Karpas-422 (cell line): ENCODE measurements at regions not wholly inside any gene's neighbourhood (a gene's known extent, or its start where the extent isn't known, plus 50 kb on each side); places are given as distances from the start of the nearest gene placed in this dataset.
"Not testable (repeated sequence)": the region's sequence is repeated elsewhere in the genome, so short reads cannot be mapped to it uniquely, and the experiment has no call there.

Source experiments
- DNase-seq: peaks from one replicate; pipeline ENCODE4 v3.0.0-alpha.2; 2015
- H2AFZ ChIP-seq: fragments of 200-600 bp; sonication (generic); 2 replicates; pipeline ENCODE4 v1.6.1; 2014; ENCODE audit warnings: antibody characterized with exemption, low read length, mixed read lengths
- H3K27ac ChIP-seq: fragments of 200-600 bp; sonication (generic); 2 replicates; pipeline ENCODE4 v1.5.1; 2014; ENCODE audit warnings: mild to moderate bottlenecking, low read length, moderate library complexity
- H3K27me3 ChIP-seq: fragments of 200-600 bp; sonication (generic); 2 replicates; pipeline ENCODE4 v1.6.1; 2014; ENCODE audit warnings: low read length, mixed read lengths
- H3K36me3 ChIP-seq: fragments of 200-600 bp; sonication (generic); 2 replicates; pipeline ENCODE4 v1.6.1; 2014; ENCODE audit warnings: low read length, mixed read lengths; ENCODE audit not compliant: insufficient read depth
- H3K4me1 ChIP-seq: fragments of 200-600 bp; sonication (generic); 2 replicates; pipeline ENCODE4 v1.6.1; 2014; ENCODE audit warnings: mild to moderate bottlenecking, low read length, mixed read lengths
- H3K4me2 ChIP-seq: fragments of 200-600 bp; sonication (generic); 2 replicates; pipeline ENCODE4 v1.6.1; 2014; ENCODE audit warnings: low read length, low read depth, mild to moderate bottlenecking; ENCODE audit not compliant: poor library complexity, severe bottlenecking
- H3K4me3 ChIP-seq: fragments of 200-600 bp; sonication (generic); 2 replicates; pipeline ENCODE4 v1.5.1; 2014; ENCODE audit warnings: mild to moderate bottlenecking, antibody characterized with exemption, low read length, mixed read lengths
- H3K79me2 ChIP-seq: fragments of 200-600 bp; sonication (generic); 2 replicates; pipeline ENCODE4 v1.6.1; 2014; ENCODE audit warnings: mild to moderate bottlenecking, low read length, mixed read lengths
- H3K9ac ChIP-seq: fragments of 200-600 bp; sonication (generic); 2 replicates; pipeline ENCODE4 v1.6.0; 2014; ENCODE audit warnings: low read length
- H3K9me2 ChIP-seq: fragments of 200-600 bp; sonication (generic), shearing (Covaris generic); replicated peaks from 2 replicates; pipeline ENCODE4 v1.6.0; 2014; ENCODE audit warnings: mild to moderate bottlenecking, low read length, moderate library complexity; ENCODE audit not compliant: insufficient read depth
- H3K9me3 ChIP-seq: fragments of 300-700, 200-600 bp; sonication (generic); 2 replicates; pipeline ENCODE4 v1.6.1; 2014; ENCODE audit warnings: low read length, mixed read lengths
- H4K20me1 ChIP-seq: fragments of 200-600 bp; sonication (generic); 2 replicates; pipeline ENCODE4 v1.6.1; 2014; ENCODE audit warnings: mild to moderate bottlenecking, antibody characterized with exemption, low read length, low read depth; ENCODE audit not compliant: insufficient read depth

GRCh38 chr2:145751155-145751554, 1231.2 kb upstream of the ZEB2 start:
- peak overlapping the region; percentile 78; the same call in 1 of the 2 replicates for H2AFZ ChIP-seq
- no peak for DNase-seq

GRCh38 chr2:145750612-145751011, 1230.7 kb upstream of the ZEB2 start:
- Histone ChIP-seq H3K27me3 (no peaks in the 10 kb centered on the region), H3K9me2 (no peaks in the 10 kb centered on the region), H2AFZ (no peak overlapping the region), H3K27ac (peak overlapping the region; percentile 92), H3K9me3 (no peaks in the 10 kb centered on the region), H3K4me3 (peak overlapping the region; percentile 37), H3K79me2 (no peaks in the 10 kb centered on the region), H3K36me3 (no peaks in the 10 kb centered on the region), H3K9ac (peak overlapping the region; percentile 52), H4K20me1 (no peaks in the 10 kb centered on the region), H3K4me2 (peak overlapping the region; percentile 70), H3K4me1 (peaks cover 56% of the 10 kb centered on the region)
- peak; percentile 74 for DNase-seq

More at GRCh38 chr2:145751155-145751554, 1231.2 kb upstream of the ZEB2 start:
- Histone ChIP-seq H3K36me3 (no peaks in the 10 kb centered on the region), H4K20me1 (no peaks in the 10 kb centered on the region), H3K9me2 (no peaks in the 10 kb centered on the region), H3K9ac (peak overlapping the region; percentile 52), H3K4me2 (peak overlapping the region; percentile 70), H3K27me3 (no peaks in the 10 kb centered on the region), H3K4me1 (peaks cover 56% of the 10 kb centered on the region), H3K4me3 (peak overlapping the region; percentile 37), H3K9me3 (no peaks in the 10 kb centered on the region), H3K27ac (peak overlapping the region; percentile 92), H3K79me2 (no peaks in the 10 kb centered on the region)

DNA sequence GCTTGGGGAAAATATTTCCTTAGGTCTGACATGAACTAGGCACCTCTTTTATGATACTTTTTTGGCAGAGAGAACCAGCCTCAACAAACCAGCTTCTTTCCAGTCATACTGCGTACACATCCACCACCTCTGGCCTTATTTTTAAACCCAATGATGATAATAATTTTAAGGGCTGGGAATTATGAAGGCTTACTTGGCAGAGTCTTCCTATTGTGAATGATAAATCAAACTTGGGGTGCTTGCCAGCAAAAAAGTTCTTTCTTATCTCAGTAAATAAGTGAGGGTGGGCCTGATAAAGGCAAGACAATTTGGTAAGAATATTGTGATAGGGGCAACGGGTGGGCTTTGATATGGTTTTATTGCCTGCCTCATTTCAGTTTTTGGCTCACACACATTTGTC, 1230.2 kb upstream of the ZEB2 start:
- Histone ChIP-seq H3K9me2 (no peaks in the 10 kb centered on the region), H2AFZ (peak overlapping the region; percentile 16; the same call in 1 of the 2 replicates), H3K4me1 (peaks cover 56% of the 10 kb centered on the region), H3K4me3 (peak overlapping the region; percentile 37; the same call in 1 of the 2 replicates), H3K9ac (peak overlapping the region; percentile 47), H3K9me3 (no peaks in the 10 kb centered on the region), H3K36me3 (no peaks in the 10 kb centered on the region), H3K27me3 (no peaks in the 10 kb centered on the region), H3K4me2 (peak overlapping the region; percentile 70), H4K20me1 (no peaks in the 10 kb centered on the region), H3K79me2 (no peaks in the 10 kb centered on the region), H3K27ac (peak overlapping the region; percentile 92)
- peak; percentile 46 for DNase-seq

DNA sequence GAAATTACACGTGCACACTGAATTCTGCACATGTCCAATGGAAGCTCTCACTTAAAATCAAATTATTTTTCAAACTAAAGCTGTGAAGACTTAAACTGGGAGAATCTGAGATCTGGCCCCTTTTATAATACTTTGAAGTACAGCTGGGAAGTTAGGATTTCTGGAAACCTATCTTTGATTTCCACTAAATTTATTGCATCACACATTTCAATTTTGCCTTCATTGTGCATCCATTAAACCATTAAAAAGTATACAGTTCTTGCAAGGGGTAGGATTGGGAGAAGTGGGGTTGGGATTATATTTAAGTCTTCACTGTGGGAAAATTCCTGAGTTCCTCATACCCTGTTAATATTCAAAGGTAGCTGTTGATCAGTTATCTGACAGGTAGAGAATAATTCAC, 1229.6 kb upstream of the ZEB2 start:
- peaks cover 62% of the 10 kb centered on the region for H3K4me1 ChIP-seq
- H3K9me2 ChIP-seq, result no peaks in the 10 kb centered on the region
- no peaks in the 10 kb centered on the region for H3K9me3 ChIP-seq
- H3K36me3 ChIP-seq, result no peaks in the 10 kb centered on the region
- peak overlapping the region; percentile 16; the same call in 1 of the 2 replicates for H2AFZ ChIP-seq
- peak overlapping the region; percentile 47; the same call in 1 of the 2 replicates for H3K9ac ChIP-seq
- 0 out of 2 replicates have a peak overlapping the region, but pooled peaks have one; percentile 37 for H3K4me3 ChIP-seq
- H4K20me1 ChIP-seq, result no peaks in the 10 kb centered on the region
- no peaks in the 10 kb centered on the region for H3K27me3 ChIP-seq
- H3K79me2 ChIP-seq, result no peaks in the 10 kb centered on the region
- H3K27ac ChIP-seq, result peak overlapping the region; percentile 92
- peak overlapping the region; percentile 70 for H3K4me2 ChIP-seq
- no peak for DNase-seq

- peak overlapping the region; percentile 28; the same call in 1 of the 2 replicates for H2AFZ ChIP-seq
- H3K4me3 ChIP-seq, result no peak overlapping the region
- no peaks in the 10 kb centered on the region for H4K20me1 ChIP-seq
- no peak for DNase-seq
- H3K36me3 ChIP-seq, result no peaks in the 10 kb centered on the region
- no peaks in the 10 kb centered on the region for H3K9me2 ChIP-seq
- peaks cover 62% of the 10 kb centered on the region for H3K4me1 ChIP-seq
- H3K4me2 ChIP-seq, result peak overlapping the region; percentile 70
- no peaks in the 10 kb centered on the region for H3K27me3 ChIP-seq
- H3K79me2 ChIP-seq, result no peaks in the 10 kb centered on the region
- no peak overlapping the region for H3K9ac ChIP-seq
- peak overlapping the region; percentile 92 for H3K27ac ChIP-seq
- H3K9me3 ChIP-seq, result no peaks in the 10 kb centered on the region
These were observed 1229.0 kb upstream of the ZEB2 start for GRCh38 chr2:145748927-145749326.

GRCh38 chr2:145747715-145748114, 1227.8 kb upstream of the ZEB2 start:
- no peak overlapping the region for H3K9ac ChIP-seq
- H3K27ac ChIP-seq, result no peak overlapping the region
- peaks cover 62% of the 10 kb centered on the region for H3K4me1 ChIP-seq
- no peaks in the 10 kb centered on the region for H3K36me3 ChIP-seq
- H3K4me2 ChIP-seq, result no peak overlapping the region
- no peak overlapping the region for H2AFZ ChIP-seq
- DNase-seq, result no peak
- H3K9me2 ChIP-seq, result no peaks in the 10 kb centered on the region
- no peaks in the 10 kb centered on the region for H3K79me2 ChIP-seq
- H4K20me1 ChIP-seq, result no peaks in the 10 kb centered on the region
- H3K4me3 ChIP-seq, result no peak overlapping the region
- no peaks in the 10 kb centered on the region for H3K27me3 ChIP-seq
- H3K9me3 ChIP-seq, result no peaks in the 10 kb centered on the region

GRCh38 chr2:145745387-145745721, 1225.4 kb upstream of the ZEB2 start:
- Histone ChIP-seq H3K4me1 (peaks cover 48% of the 10 kb centered on the region), H3K27ac (peak overlapping the region; percentile 10; the same call in 1 of the 2 replicates), H2AFZ (peak overlapping the region; percentile 9; the same call in 1 of the 2 replicates)
- not testable (repeated sequence) for H3K4me3 ChIP-seq, H3K27me3 ChIP-seq, H3K9me2 ChIP-seq, H4K20me1 ChIP-seq, H3K79me2 ChIP-seq, H3K9ac ChIP-seq, H3K36me3 ChIP-seq, H3K9me3 ChIP-seq, H3K4me2 ChIP-seq, DNase-seq

- Histone ChIP-seq H3K27me3 (no peaks in the 10 kb centered on the region), H4K20me1 (no peaks in the 10 kb centered on the region), H3K79me2 (no peaks in the 10 kb centered on the region), H3K4me3 (no peak overlapping the region), H3K27ac (peak overlapping the region; percentile 10; the same call in 1 of the 2 replicates), H2AFZ (peak overlapping the region; percentile 9; the same call in 1 of the 2 replicates), H3K4me1 (peaks cover 42% of the 10 kb centered on the region), H3K9me3 (no peaks in the 10 kb centered on the region), H3K9me2 (no peaks in the 10 kb centered on the region), H3K4me2 (no peak overlapping the region), H3K9ac (no peak overlapping the region), H3K36me3 (no peaks in the 10 kb centered on the region)
- DNase-seq, result no peak
These were observed 1224.8 kb upstream of the ZEB2 start for GRCh38 chr2:145744541-145745386.
